K562 (cell line): ENCODE measurements at regions not wholly inside any gene's neighbourhood (a gene's known extent, or its start where the extent isn't known, plus 50 kb on each side); places are given as distances from the start of the nearest gene placed in this dataset.

ENCODE experiments used
- ATAC-seq: fragments of 200-7000 bp; cut with Tn5 transposase; 3 replicates; pipeline ENCODE4 v1.9.1; 2020; ENCODE audit warnings: moderate library complexity
- BruUV-seq: library from RNA; stranded (reverse); fragments of 400-500 nt; replicated peaks from 2 replicates; lab custom pipeline; 2021; lab: Mats Ljungman, UMichigan
- CTCF ChIA-PET: fragments of 300-600 bp; formaldehyde crosslinking; extraction: SDS; loops from one replicate; lab custom pipeline; 2021; ENCODE audit warnings: low intra/inter-chr PET ratio; lab: Yijun Ruan, JAX
- POLR2A ChIA-PET: fragments of 300-600, 350-650 bp; sonication (Branson Sonifier 250); formaldehyde crosslinking; extraction: SDS; loops from one replicate; lab custom pipeline; 2021; ENCODE audit warnings: antibody characterized with exemption, inconsistent platforms; lab: Yijun Ruan, JAX
- DNase-seq, 4 experiments: peaks; one replicate each; pipeline versions ENCODE4 v3.0.0 to v3.0.0-alpha.2; 2011 to 2018; ENCODE audit warnings: low spot score in 3 of 4, mixed read lengths in 3 of 4; ENCODE audit errors: extremely low read depth in 1 of 4
- FAIRE-seq: peaks from 2 replicates; lab custom pipeline; 2011; peaks lifted over from hg19 to GRCh38; lab: Jason Lieb, UNC
- H2AFZ ChIP-seq: 2 replicates; pipeline ENCODE4 v1.6.0; 2011; ENCODE audit warnings: low read depth, low read length, control low read depth, inconsistent platforms
- H3K27ac ChIP-seq: fragments of 200-600 bp; 3 replicates; pipeline ENCODE4 v1.8.0; 2011; ENCODE audit warnings: low read depth, mild to moderate bottlenecking, control low read depth, inconsistent platforms, low read length, moderate library complexity, mixed read lengths; ENCODE audit errors: extremely low read depth
- H3K27me3 ChIP-seq, 2 experiments: fragments of 300-600 bp in 1 of 2; 2 replicates in 1 of 2; 3 replicates in 1 of 2; pipeline versions ENCODE4 v1.6.0 to v1.8.0; 2011; ENCODE audit warnings: inconsistent platforms in 2 of 2, low read length in 2 of 2, mild to moderate bottlenecking in 1 of 2, mixed read lengths in 1 of 2, moderate library complexity in 1 of 2; ENCODE audit not compliant: control insufficient read depth in 2 of 2, insufficient read depth in 2 of 2
- H3K36me3 ChIP-seq: fragments of 300-600 bp; 3 replicates; pipeline ENCODE4 v1.8.0; 2011; ENCODE audit warnings: mild to moderate bottlenecking, low read length, inconsistent platforms; ENCODE audit not compliant: control insufficient read depth, insufficient read depth
- H3K4me1 ChIP-seq, 2 experiments: fragments of 200-600 bp in 1 of 2; replicated peaks in 1 of 2; 2 replicates in 1 of 2; 3 replicates in 1 of 2; pipeline versions ENCODE4 v1.5.1 to v1.8.0; 2011; ENCODE audit warnings: inconsistent platforms in 2 of 2, low read length in 2 of 2, mild to moderate bottlenecking in 1 of 2, mixed read lengths in 1 of 2, moderate library complexity in 1 of 2; ENCODE audit not compliant: control insufficient read depth in 2 of 2, insufficient read depth in 2 of 2
- H3K4me2 ChIP-seq: 2 replicates; pipeline ENCODE4 v1.6.1; 2011; ENCODE audit warnings: low read length, control low read depth, inconsistent platforms, mixed read lengths; ENCODE audit not compliant: insufficient read depth
- H3K4me3 ChIP-seq: fragments of 200-600 bp; sonication (generic), shearing (Covaris generic); 2 replicates; pipeline ENCODE4 v1.5.1; 2016; ENCODE audit warnings: control low read depth, inconsistent platforms
- H3K79me2 ChIP-seq: fragments of 200-600 bp; 3 replicates; pipeline ENCODE4 v1.8.0; 2011; ENCODE audit warnings: low read length, inconsistent platforms; ENCODE audit not compliant: control insufficient read depth, insufficient read depth
- H3K9ac ChIP-seq, 2 experiments: 2 replicates each; pipeline versions ENCODE4 v1.6.0 to v1.6.1; 2011; ENCODE audit warnings: low read depth in 2 of 2, low read length in 2 of 2, control low read depth in 1 of 2, inconsistent platforms in 1 of 2, mild to moderate bottlenecking in 1 of 2, mixed read lengths in 1 of 2; ENCODE audit not compliant: insufficient read depth in 1 of 2
- H3K9me1 ChIP-seq: one replicate; pipeline ENCODE4 v1.6.0; 2011; ENCODE audit warnings: inconsistent platforms, mild to moderate bottlenecking, low read length, moderate library complexity; ENCODE audit not compliant: control insufficient read depth, insufficient read depth
- H3K9me3 ChIP-seq: replicated peaks from 2 replicates; pipeline ENCODE4 v1.5.1; 2011; ENCODE audit warnings: low read depth, low read length, inconsistent platforms; ENCODE audit not compliant: control insufficient read depth, insufficient read depth
- H4K20me1 ChIP-seq: replicated peaks from 2 replicates; pipeline ENCODE4 v1.6.1; 2011; ENCODE audit warnings: low read length, inconsistent platforms, mixed read lengths; ENCODE audit not compliant: control insufficient read depth, insufficient read depth
- BCOR ChIP-seq: fragments of 450-650 bp; IDR thresholded peaks from 2 replicates; pipeline ENCODE4 v1.6.1; 2016
- GABPA ChIP-seq: fragments of 200-800 bp; sonication (Bioruptor generic); conservative IDR thresholded peaks from 2 replicates; pipeline ENCODE4 v1.6.1; 2016; ENCODE audit warnings: low read depth, missing genetic modification characterization, missing compliant biosample characterization
- HOXB6 ChIP-seq: fragments of 250-450 bp; sonication (Bioruptor Pico); IDR thresholded peaks from 2 replicates; pipeline ENCODE4 v1.5.1; 2022; ENCODE audit warnings: mild to moderate bottlenecking, borderline replicate concordance
- NR4A1 ChIP-seq, 2 experiments: fragments of 250-450 bp in 1 of 2; fragments of 450-650 bp in 1 of 2; sonication (Bioruptor Pico) in 1 of 2; IDR thresholded peaks; 2 replicates each; pipeline versions ENCODE4 v1.4.0 to v1.6.1; 2016 to 2020; ENCODE audit warnings: mild to moderate bottlenecking in 2 of 2, missing compliant biosample characterization in 1 of 2, missing genetic modification characterization in 1 of 2, moderate library complexity in 1 of 2
- POLR2A ChIP-seq: fragments of 450-650 bp; conservative IDR thresholded peaks from 2 replicates; pipeline ENCODE4 v1.6.1; 2016
- RUNX1 ChIP-seq: sonication (generic); IDR thresholded peaks from 2 replicates; pipeline ENCODE4 v1.6.1; 2016; ENCODE audit warnings: antibody characterized with exemption, low read depth
- ZKSCAN8 ChIP-seq: fragments of 200-800 bp; sonication (Bioruptor generic); IDR thresholded peaks from 2 replicates; pipeline ENCODE4 v1.6.1; 2016; ENCODE audit warnings: missing genetic modification characterization, missing compliant biosample characterization
- ZNF146 ChIP-seq: IDR thresholded peaks from one replicate; pipeline ENCODE4 v1.6.1; 2018; ENCODE audit warnings: missing compliant biosample characterization; ENCODE audit not compliant: unreplicated experiment
- ZNF668 ChIP-seq: fragments of 250-450 bp; sonication (Bioruptor Pico); IDR thresholded peaks from 2 replicates; pipeline ENCODE4 v1.8.0; 2022; ENCODE audit warnings: mild to moderate bottlenecking, inconsistent platforms
- ZNF77 ChIP-seq: fragments of 250-450 bp; sonication (Bioruptor Pico); IDR thresholded peaks from 2 replicates; pipeline ENCODE4 v1.5.0; 2020
- ZNF830 ChIP-seq: fragments of 250-450 bp; sonication (Bioruptor Pico); IDR thresholded peaks from 2 replicates; pipeline ENCODE4 v1.5.0; 2021; ENCODE audit warnings: mild to moderate bottlenecking
- WGBS: fragments of 100-300 bp; shearing (Covaris generic); methylation state at CpG from one replicate; pipeline ENCODE4 v1.1.6; 2016; ENCODE audit warnings: low coverage, mixed read lengths; ENCODE audit not compliant: insufficient coverage; ENCODE audit errors: missing lambda C conversion rate; 5-methylcytosine and 5-hydroxymethylcytosine counted together
- in situ Hi-C: fragments of 300-500 bp; cut with MboI; formaldehyde crosslinking; loops from 4 replicates; pipeline ENCODE4 v1.15.0; 2018; ENCODE audit warnings: inconsistent platforms, mixed read lengths
- intact Hi-C: fragments of 100-400 bp; cut with micrococcal nuclease; formaldehyde crosslinking; loops from 2 replicates; pipeline ENCODE4 v1.14.2; 2022
- TF ChIP-seq, protein P1 (sequence below): fragments of 450-650 bp; IDR thresholded peaks from one replicate; pipeline ENCODE4 v1.6.1; 2018; ENCODE audit warnings: mild to moderate bottlenecking, moderate library complexity; ENCODE audit not compliant: partially characterized antibody
- TF ChIP-seq, protein P2 (sequence below): fragments of 450-650 bp; IDR thresholded peaks from 2 replicates; pipeline ENCODE4 v1.6.1; 2014; ENCODE audit warnings: low read depth, mild to moderate bottlenecking, moderate library complexity, borderline replicate concordance
- TF ChIP-seq, protein P3 (sequence below): fragments of 250-450 bp; sonication (Bioruptor Pico); IDR thresholded peaks from 2 replicates; pipeline ENCODE4 v1.9.0; 2021; ENCODE audit warnings: mild to moderate bottlenecking, inconsistent platforms
- TF ChIP-seq, protein P4 (sequence below): sonication (generic); formaldehyde crosslinking; IDR thresholded peaks from 2 replicates; pipeline ENCODE4 v1.8.1; 2023; ENCODE audit warnings: mild to moderate bottlenecking, missing genetic modification reagents
- TF ChIP-seq, protein P5 (sequence below): fragments of 250-450 bp; sonication (Bioruptor Pico); IDR thresholded peaks from 2 replicates; pipeline ENCODE4 v1.5.0; 2021

DNA sequence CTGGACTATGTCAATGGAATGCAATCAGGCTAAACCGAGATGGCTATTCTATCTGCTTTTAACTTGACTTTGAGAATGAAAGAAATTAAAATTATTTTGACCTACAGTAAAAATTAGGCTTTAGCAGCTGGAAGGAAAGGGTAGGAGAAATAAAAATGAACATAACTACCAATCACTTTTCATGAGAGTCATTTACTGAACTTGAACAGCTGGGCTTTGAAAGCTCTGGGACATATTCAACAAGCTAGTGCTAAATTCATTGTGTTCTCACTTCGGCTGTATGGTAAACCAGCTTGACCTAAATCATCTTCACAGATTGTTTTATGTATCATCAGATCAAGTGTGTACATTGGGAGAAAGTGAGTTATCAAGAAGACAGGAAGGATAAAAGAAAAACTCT is 161.5 kb upstream of the STXBP5 start:
- Histone ChIP-seq H3K79me2 (no peaks in the 10 kb centered on the region), H3K36me3 (no peaks in the 10 kb centered on the region), H3K4me2 (no peak overlapping the region), H3K4me1 (no peaks in the 10 kb centered on the region), H3K9me3 (peaks cover 12% of the 10 kb centered on the region), H3K9ac (no peak overlapping the region), H4K20me1 (no peaks in the 10 kb centered on the region), H3K4me3 (no peak overlapping the region), H3K9me1 (no peaks in the 10 kb centered on the region), H3K27me3 (no peaks in the 10 kb centered on the region), H3K27ac (no peak overlapping the region), H2AFZ (no peak overlapping the region)
- intact Hi-C loops (no loop called here), in situ Hi-C loops (no loop called here)
- FAIRE-seq (no peak), ATAC-seq (no peak), DNase-seq (no peak)
- WGBS: 14% methylated on average over 2 of the region's 2 CpGs
- POLR2A ChIA-PET: interaction anchor here (0.8 kb wide), 1 partner anchor 19 kb away, joined by 3 read pairs; no protein-coding TSS in a partner anchor
- CTCF ChIA-PET: no interaction called here
- no TSS peak for BruUV-seq
- TF ChIP-seq, protein P1, sequence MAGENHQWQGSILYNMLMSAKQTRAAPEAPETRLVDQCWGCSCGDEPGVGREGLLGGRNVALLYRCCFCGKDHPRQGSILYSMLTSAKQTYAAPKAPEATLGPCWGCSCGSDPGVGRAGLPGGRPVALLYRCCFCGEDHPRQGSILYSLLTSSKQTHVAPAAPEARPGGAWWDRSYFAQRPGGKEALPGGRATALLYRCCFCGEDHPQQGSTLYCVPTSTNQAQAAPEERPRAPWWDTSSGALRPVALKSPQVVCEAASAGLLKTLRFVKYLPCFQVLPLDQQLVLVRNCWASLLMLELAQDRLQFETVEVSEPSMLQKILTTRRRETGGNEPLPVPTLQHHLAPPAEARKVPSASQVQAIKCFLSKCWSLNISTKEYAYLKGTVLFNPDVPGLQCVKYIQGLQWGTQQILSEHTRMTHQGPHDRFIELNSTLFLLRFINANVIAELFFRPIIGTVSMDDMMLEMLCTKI: no peak
- TF ChIP-seq HOXB6 (CRISPR knock-in tag) (no peak), GABPA (tag) (no peak), ZNF146 (CRISPR knock-in tag) (no peak), ZNF77 (CRISPR knock-in tag) (no peak), RUNX1 (no peak), NR4A1 (CRISPR knock-in tag; IDR thresholded peaks at IDR 0.05) (no peak), NR4A1 (tag; IDR thresholded peaks at IDR 0.05) (no peak), ZNF830 (no peak), ZKSCAN8 (CRISPR knock-in tag) (no peak), BCOR (no peak), ZNF668 (CRISPR knock-in tag) (no peak), POLR2A (no peak)
- TF ChIP-seq, protein P2, sequence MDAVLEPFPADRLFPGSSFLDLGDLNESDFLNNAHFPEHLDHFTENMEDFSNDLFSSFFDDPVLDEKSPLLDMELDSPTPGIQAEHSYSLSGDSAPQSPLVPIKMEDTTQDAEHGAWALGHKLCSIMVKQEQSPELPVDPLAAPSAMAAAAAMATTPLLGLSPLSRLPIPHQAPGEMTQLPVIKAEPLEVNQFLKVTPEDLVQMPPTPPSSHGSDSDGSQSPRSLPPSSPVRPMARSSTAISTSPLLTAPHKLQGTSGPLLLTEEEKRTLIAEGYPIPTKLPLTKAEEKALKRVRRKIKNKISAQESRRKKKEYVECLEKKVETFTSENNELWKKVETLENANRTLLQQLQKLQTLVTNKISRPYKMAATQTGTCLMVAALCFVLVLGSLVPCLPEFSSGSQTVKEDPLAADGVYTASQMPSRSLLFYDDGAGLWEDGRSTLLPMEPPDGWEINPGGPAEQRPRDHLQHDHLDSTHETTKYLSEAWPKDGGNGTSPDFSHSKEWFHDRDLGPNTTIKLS: no peak
- TF ChIP-seq, protein P3, sequence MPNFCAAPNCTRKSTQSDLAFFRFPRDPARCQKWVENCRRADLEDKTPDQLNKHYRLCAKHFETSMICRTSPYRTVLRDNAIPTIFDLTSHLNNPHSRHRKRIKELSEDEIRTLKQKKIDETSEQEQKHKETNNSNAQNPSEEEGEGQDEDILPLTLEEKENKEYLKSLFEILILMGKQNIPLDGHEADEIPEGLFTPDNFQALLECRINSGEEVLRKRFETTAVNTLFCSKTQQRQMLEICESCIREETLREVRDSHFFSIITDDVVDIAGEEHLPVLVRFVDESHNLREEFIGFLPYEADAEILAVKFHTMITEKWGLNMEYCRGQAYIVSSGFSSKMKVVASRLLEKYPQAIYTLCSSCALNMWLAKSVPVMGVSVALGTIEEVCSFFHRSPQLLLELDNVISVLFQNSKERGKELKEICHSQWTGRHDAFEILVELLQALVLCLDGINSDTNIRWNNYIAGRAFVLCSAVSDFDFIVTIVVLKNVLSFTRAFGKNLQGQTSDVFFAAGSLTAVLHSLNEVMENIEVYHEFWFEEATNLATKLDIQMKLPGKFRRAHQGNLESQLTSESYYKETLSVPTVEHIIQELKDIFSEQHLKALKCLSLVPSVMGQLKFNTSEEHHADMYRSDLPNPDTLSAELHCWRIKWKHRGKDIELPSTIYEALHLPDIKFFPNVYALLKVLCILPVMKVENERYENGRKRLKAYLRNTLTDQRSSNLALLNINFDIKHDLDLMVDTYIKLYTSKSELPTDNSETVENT (CRISPR knock-in tag): no peak
- TF ChIP-seq, protein P4, sequence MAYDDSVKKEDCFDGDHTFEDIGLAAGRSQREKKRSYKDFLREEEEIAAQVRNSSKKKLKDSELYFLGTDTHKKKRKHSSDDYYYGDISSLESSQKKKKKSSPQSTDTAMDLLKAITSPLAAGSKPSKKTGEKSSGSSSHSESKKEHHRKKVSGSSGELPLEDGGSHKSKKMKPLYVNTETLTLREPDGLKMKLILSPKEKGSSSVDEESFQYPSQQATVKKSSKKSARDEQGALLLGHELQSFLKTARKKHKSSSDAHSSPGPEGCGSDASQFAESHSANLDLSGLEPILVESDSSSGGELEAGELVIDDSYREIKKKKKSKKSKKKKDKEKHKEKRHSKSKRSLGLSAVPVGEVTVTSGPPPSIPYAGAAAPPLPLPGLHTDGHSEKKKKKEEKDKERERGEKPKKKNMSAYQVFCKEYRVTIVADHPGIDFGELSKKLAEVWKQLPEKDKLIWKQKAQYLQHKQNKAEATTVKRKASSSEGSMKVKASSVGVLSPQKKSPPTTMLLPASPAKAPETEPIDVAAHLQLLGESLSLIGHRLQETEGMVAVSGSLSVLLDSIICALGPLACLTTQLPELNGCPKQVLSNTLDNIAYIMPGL (CRISPR knock-in tag): no peak
- TF ChIP-seq, protein P5, sequence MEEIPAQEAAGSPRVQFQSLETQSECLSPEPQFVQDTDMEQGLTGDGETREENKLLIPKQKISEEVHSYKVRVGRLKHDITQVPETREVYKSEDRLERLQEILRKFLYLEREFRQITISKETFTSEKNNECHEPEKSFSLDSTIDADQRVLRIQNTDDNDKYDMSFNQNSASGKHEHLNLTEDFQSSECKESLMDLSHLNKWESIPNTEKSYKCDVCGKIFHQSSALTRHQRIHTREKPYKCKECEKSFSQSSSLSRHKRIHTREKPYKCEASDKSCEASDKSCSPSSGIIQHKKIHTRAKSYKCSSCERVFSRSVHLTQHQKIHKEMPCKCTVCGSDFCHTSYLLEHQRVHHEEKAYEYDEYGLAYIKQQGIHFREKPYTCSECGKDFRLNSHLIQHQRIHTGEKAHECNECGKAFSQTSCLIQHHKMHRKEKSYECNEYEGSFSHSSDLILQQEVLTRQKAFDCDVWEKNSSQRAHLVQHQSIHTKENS: no peak
